NCI-H1092 (cell line): ENCODE measurements at regions not wholly inside any gene's neighbourhood (a gene's known extent, or its start where the extent isn't known, plus 50 kb on each side); places are given as distances from the start of the nearest gene placed in this dataset.
"Not testable (repeated sequence)": the region's sequence is repeated elsewhere in the genome, so short reads cannot be mapped to it uniquely, and the experiment has no call there.

Source experiments
- DNase-seq: peaks from one replicate; lab custom pipeline; 2025; lab: John Stamatoyannopoulos, UW

DNA sequence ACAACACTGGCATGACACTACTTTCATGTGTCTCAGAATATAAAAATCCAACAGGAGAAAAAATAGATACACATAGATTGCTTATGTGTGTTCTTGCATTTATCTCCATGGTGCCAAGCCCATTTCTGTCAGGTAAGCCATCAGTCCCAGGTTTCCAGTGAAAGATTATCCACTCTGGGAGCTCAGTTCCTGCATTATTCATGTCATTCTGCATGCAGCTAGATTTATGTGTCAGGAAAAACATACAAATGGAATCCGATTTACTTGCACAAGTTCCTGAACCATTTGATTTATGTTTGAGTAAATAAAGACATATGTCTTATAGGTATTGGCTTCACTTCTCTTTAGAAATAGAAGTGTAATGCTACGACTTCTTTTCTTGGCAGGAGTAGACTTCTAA lies 569.7 kb downstream of the KCNJ2 start:
- DNase-seq: no peak

DNA sequence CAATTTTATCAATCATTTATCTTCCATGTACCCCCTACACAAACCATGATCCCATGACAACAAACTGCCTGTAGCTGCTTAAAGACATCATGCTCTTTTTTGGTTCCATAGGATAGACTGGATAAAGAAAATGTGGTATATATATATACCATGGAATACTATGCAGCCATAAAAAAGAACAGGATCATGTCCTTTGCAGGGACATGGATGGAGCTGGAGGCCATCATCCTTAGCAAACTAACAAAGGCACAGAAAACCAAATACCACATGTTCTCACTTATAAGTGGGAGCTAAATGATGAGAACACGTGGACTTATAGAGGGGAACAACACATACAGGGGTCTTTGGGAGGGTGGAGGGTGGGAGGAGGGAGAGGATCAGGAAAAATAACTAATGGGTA lies 577.2 kb downstream of the KCNJ2 start:
- not testable (repeated sequence) for DNase-seq

DNA sequence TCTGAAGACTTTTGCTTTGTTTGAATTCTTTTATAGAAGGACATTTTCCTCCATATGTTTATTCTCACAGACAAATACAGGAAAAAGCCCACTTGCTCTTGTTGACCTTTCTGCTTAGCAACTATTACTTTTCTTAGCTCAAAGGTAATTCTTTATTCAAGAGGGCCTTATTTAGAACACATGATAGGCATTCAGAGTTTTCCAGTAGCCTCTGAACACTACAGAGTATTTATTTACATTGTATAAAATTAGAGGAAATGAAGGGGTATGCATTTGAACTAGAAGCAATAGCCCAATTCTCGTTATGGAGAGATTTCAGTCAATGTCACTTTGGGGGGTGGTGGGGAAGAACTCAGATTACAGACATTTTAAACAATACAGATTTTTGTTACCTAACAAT lies 581.7 kb downstream of the KCNJ2 start:
- DNase-seq: no peak

GRCh38 chr17:70752461-70752860 lies 583.1 kb downstream of the KCNJ2 start:
- DNase-seq: not testable (repeated sequence)

DNA sequence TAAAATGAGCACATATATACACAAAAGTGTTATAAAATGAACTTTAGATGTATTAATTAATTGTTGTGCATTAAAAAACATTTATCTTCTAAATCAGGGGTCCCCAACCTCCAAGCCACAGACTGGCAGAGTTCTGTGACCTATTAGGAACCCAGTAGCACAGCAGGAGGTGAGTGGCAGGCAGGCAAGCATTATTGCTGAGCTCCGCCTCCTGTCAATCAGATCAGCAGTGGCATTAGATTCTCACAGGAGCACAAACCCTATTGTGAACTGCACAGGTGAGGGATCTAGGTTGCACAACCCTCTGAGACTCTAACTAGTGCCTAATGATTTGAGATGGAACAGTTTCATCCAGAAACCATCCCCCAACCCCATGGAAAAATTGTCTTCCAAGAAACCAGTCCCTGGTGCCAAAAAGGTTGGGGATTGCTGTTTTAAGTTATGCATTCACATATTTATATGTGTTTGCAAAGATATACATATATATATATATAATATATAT lies 583.7 kb downstream of the KCNJ2 start:
- no peak for DNase-seq

GRCh38 chr17:70763018-70763417 lies 593.7 kb downstream of the KCNJ2 start:
- DNase-seq: no peak

DNA sequence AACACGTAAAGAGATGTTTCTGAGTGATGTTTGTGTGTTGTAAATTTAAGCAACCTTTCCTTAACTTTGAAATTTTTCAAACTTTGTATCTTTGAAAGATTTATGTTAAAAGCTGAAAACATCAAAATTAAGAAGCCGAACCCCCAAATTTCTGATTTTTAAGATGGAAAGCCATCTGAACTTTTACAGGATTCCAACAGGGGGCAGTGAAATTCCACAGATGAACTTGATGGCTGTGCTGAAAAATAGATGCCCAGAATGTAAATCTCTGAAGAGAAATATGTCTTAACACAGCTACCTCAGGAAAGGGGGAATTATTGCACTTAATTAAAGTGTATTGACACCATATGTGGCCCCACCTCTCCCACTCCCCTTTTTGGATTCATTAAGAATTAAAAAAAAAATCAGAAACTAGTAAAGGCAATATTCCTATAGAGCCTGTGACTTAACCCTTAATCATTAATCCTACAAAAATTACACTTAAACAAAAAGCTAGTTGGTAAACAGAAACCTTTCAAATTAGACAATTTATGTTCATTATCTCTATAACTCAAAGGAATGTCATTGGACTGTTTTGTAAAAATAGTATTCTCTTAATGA lies 597.9 kb downstream of the KCNJ2 start:
- peak; percentile 22 for DNase-seq

DNA sequence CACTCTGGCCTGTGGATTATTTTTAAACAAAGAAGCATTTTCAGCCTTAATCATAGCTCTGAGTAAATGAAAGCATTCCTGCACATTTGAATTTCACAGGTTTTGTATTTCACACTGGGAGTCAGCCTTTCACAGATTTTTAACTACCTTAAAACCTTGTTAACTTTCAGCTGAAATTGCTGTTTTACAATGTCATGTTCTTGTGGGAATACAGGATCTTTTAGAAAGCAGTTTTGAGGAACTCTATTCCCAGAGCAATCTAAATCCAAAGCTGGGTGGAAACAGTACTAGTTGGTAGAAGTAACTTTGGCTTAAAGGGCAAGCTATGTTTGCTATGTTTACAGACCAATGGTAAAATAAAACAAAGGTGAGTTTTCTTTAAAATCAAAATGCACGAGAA lies 600.6 kb downstream of the KCNJ2 start:
- no peak for DNase-seq

DNA sequence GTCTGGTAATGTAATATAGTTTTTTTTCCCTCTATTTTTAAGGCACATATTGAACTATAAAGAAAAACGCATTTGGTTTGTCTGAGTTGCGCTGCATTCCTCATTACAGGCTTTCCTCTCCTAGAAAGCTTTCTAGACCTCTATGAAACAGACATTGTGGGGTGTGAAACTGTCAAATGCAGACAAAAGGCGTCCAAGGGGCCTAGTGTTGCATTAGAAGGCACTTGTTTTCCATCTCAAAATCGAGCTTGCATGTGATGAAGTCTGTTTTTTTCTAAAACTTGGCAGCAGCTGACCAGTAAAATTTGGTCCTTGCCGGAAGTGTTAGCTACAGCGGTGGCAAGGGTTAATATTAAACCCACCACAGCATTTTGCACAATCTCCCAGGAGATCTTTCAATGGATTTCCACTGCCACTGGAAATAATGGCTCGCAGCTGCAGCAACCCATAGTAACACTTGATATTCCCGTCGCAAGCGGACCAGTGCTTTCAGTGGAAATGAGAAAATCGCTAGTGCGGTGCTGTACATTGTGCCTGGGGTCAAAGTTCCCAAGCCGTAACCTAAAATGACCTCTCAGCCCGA lies 602.6 kb downstream of the KCNJ2 start:
- DNase-seq: no peak

GRCh38 chr17:70772761-70773160 lies 603.4 kb downstream of the KCNJ2 start:
- DNase-seq: no peak

DNA sequence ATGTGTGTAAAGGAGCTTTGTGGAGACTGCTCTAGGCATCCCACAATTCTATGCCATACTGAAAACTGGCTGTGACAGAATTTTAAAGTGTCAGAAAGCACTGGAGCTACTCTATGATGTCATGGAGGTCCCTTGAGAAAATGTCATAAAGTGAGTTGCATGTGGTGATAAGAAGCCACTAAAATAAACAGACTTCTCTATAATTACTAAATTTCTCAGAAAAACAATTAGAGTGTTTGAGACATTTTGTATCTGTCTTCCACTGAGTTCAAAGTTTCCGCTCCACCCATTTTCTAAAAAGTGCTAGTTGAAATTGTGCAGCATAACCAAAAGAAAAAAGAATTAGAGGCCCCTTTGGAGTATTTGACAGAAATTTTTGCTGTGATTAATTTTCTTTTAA lies 603.9 kb downstream of the KCNJ2 start:
- DNase-seq: no peak

DNA sequence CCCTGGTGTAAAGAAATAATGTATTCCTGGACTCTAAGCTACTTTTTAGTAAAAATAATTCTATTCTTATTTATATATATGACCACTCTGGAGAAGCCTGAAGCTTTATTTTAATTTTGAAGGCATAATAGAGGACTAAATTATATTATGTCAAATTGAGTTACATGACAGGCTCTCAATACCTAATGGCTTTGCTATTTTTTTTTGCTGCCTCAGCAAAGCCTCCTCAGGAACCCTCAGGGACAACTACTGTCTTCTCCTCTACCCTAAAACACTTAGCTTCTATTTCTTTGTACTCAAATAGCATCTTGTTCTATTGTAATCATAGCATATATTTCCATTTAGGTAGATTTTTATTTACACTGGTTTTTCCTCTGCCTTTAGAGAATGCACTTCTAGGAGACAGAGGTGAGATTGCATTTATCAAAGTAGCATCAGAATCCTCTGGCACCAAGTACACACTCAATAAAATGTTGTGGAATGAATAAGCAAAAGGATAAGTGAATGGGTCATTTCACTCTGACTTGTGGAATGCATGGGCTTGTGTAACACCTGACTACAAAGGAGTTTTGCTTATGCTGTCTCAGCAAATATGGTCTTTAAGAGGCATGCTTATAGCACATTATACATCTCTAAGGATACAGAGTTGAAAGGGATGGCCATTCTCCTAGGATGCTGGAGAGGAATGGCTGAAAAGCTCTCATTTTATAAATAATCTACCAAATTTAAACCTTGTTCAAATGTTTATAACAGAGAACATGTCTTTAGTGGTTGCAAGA lies 605.2 kb downstream of the KCNJ2 start:
- DNase-seq: no peak

- no peak for DNase-seq
Observed at GRCh38 chr17:70775679-70776078, 606.3 kb downstream of the KCNJ2 start.

- DNase-seq: no peak
Observed at GRCh38 chr17:70776441-70776840, 607.1 kb downstream of the KCNJ2 start.

GRCh38 chr17:70780031-70780430 lies 610.7 kb downstream of the KCNJ2 start:
- no peak for DNase-seq

DNA sequence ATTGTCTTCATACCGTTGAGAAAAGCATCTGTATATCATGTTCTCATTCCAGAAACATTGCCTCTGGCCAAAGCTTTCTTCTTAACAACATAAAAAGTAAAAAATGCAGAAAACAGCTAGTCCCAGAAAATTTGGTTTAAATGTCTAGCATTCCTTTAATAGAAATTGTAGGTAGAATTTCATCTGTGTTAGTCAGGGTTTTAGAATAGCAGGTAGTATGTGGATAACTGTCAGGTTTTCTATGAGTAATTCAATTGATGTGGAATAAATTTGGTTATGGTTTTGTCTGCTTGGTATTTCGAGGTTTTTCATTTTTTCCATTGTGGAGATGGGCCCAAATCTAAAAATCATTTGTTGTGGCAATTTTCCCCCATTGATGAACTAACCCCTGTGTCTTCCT lies 616.7 kb downstream of the KCNJ2 start:
- DNase-seq: no peak

DNA sequence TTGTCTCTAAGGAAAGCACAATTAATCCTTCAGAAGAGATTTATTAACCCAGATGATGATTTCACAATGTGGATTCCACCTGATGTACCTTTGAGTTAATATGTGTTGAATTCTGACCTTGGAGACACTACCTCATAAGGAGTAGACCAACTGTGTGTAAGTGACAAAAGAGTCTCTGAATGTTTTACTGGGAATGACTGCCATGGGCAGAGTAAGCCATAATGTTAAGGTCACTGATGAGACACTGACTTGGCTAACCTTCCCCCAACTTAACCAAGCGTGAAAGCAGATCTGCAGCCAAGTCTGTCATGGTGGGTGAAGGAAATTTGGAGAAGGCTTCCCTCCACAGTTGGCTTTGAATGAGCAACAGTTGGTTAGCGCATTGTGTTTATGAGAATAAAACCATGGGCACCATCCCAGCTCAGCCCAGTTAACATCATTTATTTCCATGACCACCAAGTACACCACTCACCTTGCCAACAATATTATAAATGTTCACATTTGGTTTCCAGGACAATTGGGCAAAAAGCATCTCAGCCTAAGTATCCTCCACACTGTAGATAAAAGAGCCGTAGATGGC lies 618.5 kb downstream of the KCNJ2 start:
- no peak for DNase-seq

DNA sequence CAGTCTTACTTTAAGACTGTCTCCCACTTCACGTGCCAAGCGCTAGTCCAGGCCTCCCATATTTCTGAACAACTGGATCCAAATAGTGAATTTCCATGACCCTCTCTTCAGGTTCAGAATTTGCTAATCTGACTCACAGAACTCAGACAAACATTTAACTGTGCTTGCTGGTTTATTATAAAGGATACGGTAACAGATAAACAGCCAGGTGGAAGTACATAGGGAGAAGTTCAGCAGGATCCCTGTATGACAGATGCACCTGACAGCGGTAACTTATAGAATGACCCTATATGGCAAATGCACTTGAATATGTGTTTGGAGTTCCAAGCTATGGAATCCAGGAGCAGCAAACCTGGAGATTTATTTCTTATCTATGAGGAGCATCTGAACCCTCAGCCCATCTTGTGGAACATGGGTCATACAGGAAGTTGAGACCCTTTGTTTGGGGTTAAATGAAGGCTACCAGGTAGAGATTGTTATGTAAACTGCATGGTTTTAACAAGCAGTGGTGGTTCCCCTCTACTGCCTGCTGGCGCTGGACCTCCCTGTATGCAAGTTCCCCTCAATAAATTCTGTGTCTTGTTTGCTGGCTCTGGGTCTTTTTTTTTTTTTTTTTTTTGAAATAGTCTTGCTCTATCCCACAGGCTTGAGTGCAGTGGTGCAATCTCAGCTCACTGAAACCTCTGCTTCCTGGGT lies 622.6 kb downstream of the KCNJ2 start:
- DNase-seq: no peak

- no peak for DNase-seq
Observed at GRCh38 chr17:70794738-70795137, 625.4 kb downstream of the KCNJ2 start.

- no peak for DNase-seq
Observed at GRCh38 chr17:70795620-70796019, 626.3 kb downstream of the KCNJ2 start.

GRCh38 chr17:70796757-70797156 lies 627.4 kb downstream of the KCNJ2 start:
- no peak for DNase-seq

- no peak for DNase-seq
Observed at GRCh38 chr17:70797166-70797565, 627.8 kb downstream of the KCNJ2 start.
